IMR-90 (cell line): ENCODE measurements at regions not wholly inside any gene's neighbourhood (a gene's known extent, or its start where the extent isn't known, plus 50 kb on each side); places are given as distances from the start of the nearest gene placed in this dataset.

Source experiments
- ATAC-seq: fragments of 200-7000 bp; cut with Tn5 transposase; 2 replicates; pipeline ENCODE4 v1.9.1; 2020; ENCODE audit warnings: low read depth, mild to moderate bottlenecking, moderate library complexity
- BruUV-seq: library from RNA; stranded (reverse); fragments of 400-500 nt; replicated peaks from 2 replicates; lab custom pipeline; 2021; lab: Mats Ljungman, UMichigan
- CTCF ChIA-PET: fragments of 300-600 bp; formaldehyde crosslinking; extraction: SDS; loops from one replicate; lab custom pipeline; 2021; ENCODE audit warnings: antibody characterized with exemption; lab: Yijun Ruan, JAX
- POLR2A ChIA-PET: fragments of 300-600 bp; sonication (Branson Sonifier 250); formaldehyde crosslinking; loops from one replicate; lab custom pipeline; 2022; ENCODE audit warnings: antibody characterized with exemption; ENCODE audit not compliant: unreplicated experiment; lab: Charles Lee
- DNase-seq: peaks from one replicate; pipeline ENCODE4 v3.0.0; 2013
- H2AFZ ChIP-seq: replicated peaks from 2 replicates; pipeline ENCODE3; 2013; ENCODE audit warnings: low read length, mild to moderate bottlenecking; ENCODE audit not compliant: poor library complexity
- H2AK5ac ChIP-seq: 2 replicates; pipeline ENCODE4 v1.6.1; 2013; ENCODE audit warnings: low read depth, low read length, inconsistent platforms
- H2AK9ac ChIP-seq: replicated peaks from 2 replicates; pipeline ENCODE3; 2013; ENCODE audit warnings: mild to moderate bottlenecking, low read depth, low read length, moderate library complexity; ENCODE audit not compliant: poor library complexity
- H2BK120ac ChIP-seq: 2 replicates; pipeline ENCODE4 v1.6.1; 2013; ENCODE audit warnings: low read depth, low read length, inconsistent platforms
- H2BK15ac ChIP-seq: 3 replicates; pipeline ENCODE4 v1.6.1; 2013; ENCODE audit warnings: low read depth, low read length, inconsistent platforms
- H2BK20ac ChIP-seq: 2 replicates; pipeline ENCODE4 v1.6.1; 2013; ENCODE audit warnings: low read depth, mild to moderate bottlenecking, inconsistent platforms, low read length, moderate library complexity
- H2BK5ac ChIP-seq: 2 replicates; pipeline ENCODE4 v1.6.1; 2013; ENCODE audit warnings: mild to moderate bottlenecking, low read depth, low read length, inconsistent platforms; ENCODE audit not compliant: poor library complexity, severe bottlenecking
- H3K14ac ChIP-seq: replicated peaks from 2 replicates; pipeline ENCODE4 v1.6.1; 2013; ENCODE audit warnings: low read depth, low read length, inconsistent platforms
- H3K18ac ChIP-seq: 2 replicates; pipeline ENCODE4 v1.6.1; 2013; ENCODE audit warnings: low read depth, low read length, control low read depth
- H3K23ac ChIP-seq: 2 replicates; pipeline ENCODE4 v1.6.1; 2013; ENCODE audit warnings: low read depth, low read length, inconsistent platforms
- H3K27ac ChIP-seq: 2 replicates; pipeline ENCODE4 v1.5.1; 2013; ENCODE audit warnings: mild to moderate bottlenecking, control low read depth, low read length; ENCODE audit not compliant: insufficient read depth
- H3K27me3 ChIP-seq: 2 replicates; pipeline ENCODE4 v1.6.1; 2013; ENCODE audit warnings: low read length; ENCODE audit not compliant: control insufficient read depth, insufficient read depth
- H3K36me3 ChIP-seq: 2 replicates; pipeline ENCODE4 v1.6.1; 2013; ENCODE audit warnings: low read length, mixed read lengths; ENCODE audit not compliant: control insufficient read depth, insufficient read depth
- H3K4ac ChIP-seq: 2 replicates; pipeline ENCODE4 v1.6.1; 2013; ENCODE audit warnings: low read depth, low read length, inconsistent platforms
- H3K4me1 ChIP-seq: 2 replicates; pipeline ENCODE4 v1.6.1; 2013; ENCODE audit warnings: low read length, mixed read lengths; ENCODE audit not compliant: control insufficient read depth, insufficient read depth
- H3K4me2 ChIP-seq: 2 replicates; pipeline ENCODE4 v1.6.1; 2013; ENCODE audit warnings: low read depth, mild to moderate bottlenecking, control low read depth, low read length, moderate library complexity
- H3K4me3 ChIP-seq: 2 replicates; pipeline ENCODE4 v1.5.1; 2013; ENCODE audit warnings: low read depth, mild to moderate bottlenecking, control low read depth, low read length, moderate library complexity; ENCODE audit not compliant: insufficient read depth
- H3K56ac ChIP-seq: 2 replicates; pipeline ENCODE4 v1.6.1; 2013; ENCODE audit warnings: low read length, inconsistent platforms; ENCODE audit not compliant: insufficient read depth; ENCODE audit errors: extremely low read depth
- H3K79me1 ChIP-seq, 2 experiments: 2 replicates each; pipeline ENCODE4 v1.6.1; 2013; ENCODE audit warnings: low read length in 2 of 2, inconsistent platforms in 1 of 2, low read depth in 1 of 2
- H3K9ac ChIP-seq: 2 replicates; pipeline ENCODE4 v1.6.1; 2013; ENCODE audit warnings: low read depth, low read length, control low read depth
- H3K9me1 ChIP-seq: 2 replicates; pipeline ENCODE4 v1.6.1; 2013; ENCODE audit warnings: low read length, inconsistent platforms; ENCODE audit not compliant: insufficient read depth
- H3K9me3 ChIP-seq: 2 replicates; pipeline ENCODE4 v1.6.1; 2013; ENCODE audit warnings: low read length; ENCODE audit not compliant: control insufficient read depth, insufficient read depth
- H4K20me1 ChIP-seq: 2 replicates; pipeline ENCODE4 v1.6.1; 2013; ENCODE audit warnings: low read length, inconsistent platforms; ENCODE audit not compliant: insufficient read depth
- H4K5ac ChIP-seq: 2 replicates; pipeline ENCODE4 v1.6.1; 2013; ENCODE audit warnings: mild to moderate bottlenecking, low read depth, low read length, control low read depth
- H4K8ac ChIP-seq, 2 experiments: 2 replicates each; pipeline ENCODE4 v1.6.1; 2013; ENCODE audit warnings: low read depth in 2 of 2, low read length in 2 of 2, control low read depth in 1 of 2, inconsistent platforms in 1 of 2
- H4K91ac ChIP-seq: 2 replicates; pipeline ENCODE4 v1.6.1; 2013; ENCODE audit warnings: low read depth, low read length, inconsistent platforms; ENCODE audit not compliant: insufficient read depth
- BHLHE40 ChIP-seq: fragments of 150-350 bp; IDR thresholded peaks from 2 replicates; pipeline ENCODE4 v1.6.1; 2016; ENCODE audit warnings: mild to moderate bottlenecking, low read depth, low read length
- CEBPB ChIP-seq: IDR thresholded peaks from 2 replicates; pipeline ENCODE4 v1.6.1; 2012; ENCODE audit warnings: low read depth, low read length, improper control_type of control experiment
- CHD1 ChIP-seq: IDR thresholded peaks from 2 replicates; pipeline ENCODE4 v1.6.1; 2012; ENCODE audit warnings: low read depth, low read length, improper control_type of control experiment
- FOS ChIP-seq: fragments of 150-350 bp; IDR thresholded peaks from 2 replicates; pipeline ENCODE4 v1.6.1; 2016; ENCODE audit warnings: low read depth, low read length
- MAFK ChIP-seq: IDR thresholded peaks from 2 replicates; pipeline ENCODE4 v1.6.1; 2012; ENCODE audit warnings: low read depth, low read length, improper control_type of control experiment
- MAZ ChIP-seq: IDR thresholded peaks from 2 replicates; pipeline ENCODE4 v1.6.1; 2012; ENCODE audit warnings: low read depth, mild to moderate bottlenecking, low read length, improper control_type of control experiment, moderate library complexity, borderline replicate concordance
- MXI1 ChIP-seq: IDR thresholded peaks from 2 replicates; pipeline ENCODE4 v1.6.1; 2012; ENCODE audit warnings: low read depth, mild to moderate bottlenecking, low read length, moderate library complexity, borderline replicate concordance
- NFE2L2 ChIP-seq: fragments of 150-350 bp; IDR thresholded peaks from 2 replicates; pipeline ENCODE4 v1.6.1; 2016; ENCODE audit warnings: low read depth, mild to moderate bottlenecking, low read length
- POLR2A ChIP-seq: IDR thresholded peaks from 2 replicates; pipeline ENCODE4 v1.6.1; 2012; ENCODE audit warnings: mild to moderate bottlenecking, low read depth, low read length
- RAD21 ChIP-seq: IDR thresholded peaks from 2 replicates; pipeline ENCODE4 v1.6.1; 2012; ENCODE audit warnings: low read length, improper control_type of control experiment
- RCOR1 ChIP-seq: IDR thresholded peaks from 2 replicates; pipeline ENCODE4 v1.6.1; 2012; ENCODE audit warnings: mild to moderate bottlenecking, low read length, improper control_type of control experiment; ENCODE audit not compliant: insufficient replicate concordance
- SMC3 ChIP-seq: fragments of 150-350 bp; IDR thresholded peaks from 2 replicates; pipeline ENCODE4 v1.6.1; 2016; ENCODE audit warnings: low read depth, mild to moderate bottlenecking, antibody characterized with exemption, low read length, moderate library complexity
- USF2 ChIP-seq: fragments of 150-350 bp; IDR thresholded peaks from 2 replicates; pipeline ENCODE4 v1.6.1; 2017; ENCODE audit warnings: mild to moderate bottlenecking, antibody characterized with exemption, low read length, low read depth
- WGBS, 2 experiments: methylation state at CpG; one replicate each; pipeline versions ENCODE4 v1.1.5 to v1.1.7; 2013; ENCODE audit warnings: missing lambda C conversion rate in 2 of 2; ENCODE audit not compliant: insufficient read length in 1 of 2; ENCODE audit errors: extremely low coverage in 2 of 2; 5-methylcytosine and 5-hydroxymethylcytosine counted together
- dilution Hi-C: fragments of 300-500 bp; cut with HindIII; formaldehyde crosslinking; loops from one replicate; pipeline ENCODE4 v1.14.3; 2018; ENCODE audit warnings: low sequenced_read_pairs; ENCODE audit not compliant: unreplicated experiment
- in situ Hi-C: fragments of 300-500 bp; cut with MboI; formaldehyde crosslinking; loops from 3 replicates; pipeline ENCODE4 v1.14.3; 2019; ENCODE audit warnings: low sequenced_read_pairs, inconsistent platforms, mixed read lengths
- intact Hi-C: fragments of 100-400 bp; cut with micrococcal nuclease; formaldehyde crosslinking; loops from 2 replicates; pipeline ENCODE4 v1.10.0; 2022
- TF ChIP-seq, protein P1 (sequence below): fragments of 150-350 bp; IDR thresholded peaks from 2 replicates; pipeline ENCODE4 v1.6.1; 2016; ENCODE audit warnings: low read depth, mild to moderate bottlenecking, low read length, moderate library complexity, borderline replicate concordance
- TF ChIP-seq, protein P2 (sequence below): conservative IDR thresholded peaks from 2 replicates; pipeline ENCODE4 v1.5.1; 2012; ENCODE audit warnings: mild to moderate bottlenecking, low read depth, low read length, improper control_type of control experiment

DNA sequence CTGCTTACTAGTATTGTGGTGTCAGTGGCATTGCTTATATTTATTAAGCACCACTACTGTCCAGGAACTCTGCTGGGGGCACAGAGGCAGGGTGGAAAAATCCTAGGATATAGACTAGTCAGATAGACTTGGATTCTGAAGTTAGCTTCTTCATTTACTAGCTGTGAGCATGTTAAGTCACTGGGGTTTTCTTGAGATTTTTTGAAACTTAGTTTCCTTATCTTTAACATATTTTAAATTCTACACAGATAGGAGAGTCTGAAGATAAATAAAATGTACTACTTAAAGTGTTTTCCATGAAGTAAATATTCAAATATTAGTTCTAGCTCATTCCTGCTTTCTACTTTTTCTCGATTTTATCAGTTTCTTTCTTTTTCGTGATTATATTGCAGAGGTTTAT lies 196.9 kb upstream of the GRID2 start:
- intact Hi-C loops: no loop called here
- in situ Hi-C loops: no loop called here
- Histone ChIP-seq H3K4me1 (no peaks in the 10 kb centered on the region), H2AK5ac (no peak overlapping the region), H2AFZ (no peak overlapping the region), H3K4ac (no peak overlapping the region), H3K56ac (no peak overlapping the region), H4K91ac (no peak overlapping the region), H2AK9ac (no peak overlapping the region), H3K36me3 (no peaks in the 10 kb centered on the region), H3K27ac (no peak overlapping the region), H3K14ac (no peak overlapping the region), H3K79me1 (no peaks in the 10 kb centered on the region), H3K18ac (no peak overlapping the region), H2BK15ac (no peak overlapping the region), H2BK5ac (no peak overlapping the region), H2BK20ac (no peak overlapping the region), H3K27me3 (no peaks in the 10 kb centered on the region), H3K4me2 (no peak overlapping the region), H3K9me1 (no peaks in the 10 kb centered on the region), H3K23ac (no peak overlapping the region), H3K9ac (no peak overlapping the region), H3K4me3 (no peak overlapping the region), H4K8ac (no peak overlapping the region), H2BK120ac (no peak overlapping the region), H4K5ac (no peak overlapping the region), H3K9me3 (no peaks in the 10 kb centered on the region), H4K20me1 (no peaks in the 10 kb centered on the region)
- ATAC-seq: no peak
- dilution Hi-C loops: no loop called here
- TF ChIP-seq, protein P1, sequence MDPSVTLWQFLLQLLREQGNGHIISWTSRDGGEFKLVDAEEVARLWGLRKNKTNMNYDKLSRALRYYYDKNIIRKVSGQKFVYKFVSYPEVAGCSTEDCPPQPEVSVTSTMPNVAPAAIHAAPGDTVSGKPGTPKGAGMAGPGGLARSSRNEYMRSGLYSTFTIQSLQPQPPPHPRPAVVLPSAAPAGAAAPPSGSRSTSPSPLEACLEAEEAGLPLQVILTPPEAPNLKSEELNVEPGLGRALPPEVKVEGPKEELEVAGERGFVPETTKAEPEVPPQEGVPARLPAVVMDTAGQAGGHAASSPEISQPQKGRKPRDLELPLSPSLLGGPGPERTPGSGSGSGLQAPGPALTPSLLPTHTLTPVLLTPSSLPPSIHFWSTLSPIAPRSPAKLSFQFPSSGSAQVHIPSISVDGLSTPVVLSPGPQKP: no peak
- TF ChIP-seq SMC3 (no peak), POLR2A (no peak), FOS (no peak), NFE2L2 (no peak), RCOR1 (no peak), MAFK (no peak), BHLHE40 (no peak), RAD21 (no peak), CEBPB (no peak), USF2 (no peak), CHD1 (no peak), MXI1 (no peak), MAZ (no peak)
- TF ChIP-seq, protein P2, sequence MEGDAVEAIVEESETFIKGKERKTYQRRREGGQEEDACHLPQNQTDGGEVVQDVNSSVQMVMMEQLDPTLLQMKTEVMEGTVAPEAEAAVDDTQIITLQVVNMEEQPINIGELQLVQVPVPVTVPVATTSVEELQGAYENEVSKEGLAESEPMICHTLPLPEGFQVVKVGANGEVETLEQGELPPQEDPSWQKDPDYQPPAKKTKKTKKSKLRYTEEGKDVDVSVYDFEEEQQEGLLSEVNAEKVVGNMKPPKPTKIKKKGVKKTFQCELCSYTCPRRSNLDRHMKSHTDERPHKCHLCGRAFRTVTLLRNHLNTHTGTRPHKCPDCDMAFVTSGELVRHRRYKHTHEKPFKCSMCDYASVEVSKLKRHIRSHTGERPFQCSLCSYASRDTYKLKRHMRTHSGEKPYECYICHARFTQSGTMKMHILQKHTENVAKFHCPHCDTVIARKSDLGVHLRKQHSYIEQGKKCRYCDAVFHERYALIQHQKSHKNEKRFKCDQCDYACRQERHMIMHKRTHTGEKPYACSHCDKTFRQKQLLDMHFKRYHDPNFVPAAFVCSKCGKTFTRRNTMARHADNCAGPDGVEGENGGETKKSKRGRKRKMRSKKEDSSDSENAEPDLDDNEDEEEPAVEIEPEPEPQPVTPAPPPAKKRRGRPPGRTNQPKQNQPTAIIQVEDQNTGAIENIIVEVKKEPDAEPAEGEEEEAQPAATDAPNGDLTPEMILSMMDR: no peak
- DNase-seq: no peak
- no CpG with 5 or more reads among the region's 2 CpGs for WGBS, 2 experiments
- BruUV-seq: no TSS peak
- ChIA-PET CTCF (interaction anchor here (0.7 kb wide), 1 partner anchor 10 kb away, joined by 3 read pairs; no protein-coding TSS in a partner anchor), POLR2A (no interaction called here)
